ENCODE measurements at regions not wholly inside any gene's neighbourhood (a gene's known extent, or its start where the extent isn't known, plus 50 kb on each side); places are given as distances from the start of the nearest gene placed in this dataset.

- Mint-ChIP-seq H3K27ac (no peak overlapping the region), H3K27me3 (peaks cover 5% of the 10 kb centered on the region)
These were observed 119.4 kb upstream of the PTCH1 start for GRCh38 chr9:95635986-95636671.

GRCh38 chr9:95634536-95634935, 117.8 kb upstream of the PTCH1 start:
- H3K36me3 Mint-ChIP-seq (ENCODE audit: low read depth) = no peaks in the 10 kb centered on the region
- no peak overlapping the region for H3K27ac ChIP-seq (ENCODE audit: low read depth in 1 of 2, low read length in 2 of 2)
- peaks cover 0 to 4% of the 10 kb centered on the region in 2 experiments for H3K27me3 ChIP-seq (ENCODE audit: control insufficient read depth in 1 of 2, insufficient read depth in 2 of 2, low read length in 2 of 2)
- H3K27ac Mint-ChIP-seq = no peak overlapping the region
- no peak overlapping the region for H3K4me3 Mint-ChIP-seq
- no peak overlapping the region for H3K4me3 ChIP-seq (ENCODE audit: low read length)
- POLR2A ChIA-PET = no interaction called here
- no peaks in the 10 kb centered on the region for H3K36me3 ChIP-seq (ENCODE audit: insufficient read depth, low read length)
- CTCF ChIA-PET = no interaction called here
- intact Hi-C loops (cut with DNase I, micrococcal nuclease) = no loop called here
- DNase-seq = no peak
- H3K9me3 ChIP-seq (ENCODE audit: control insufficient read depth in 1 of 2, insufficient read depth in 1 of 2, low read length in 2 of 2) = peaks cover 5% of the 10 kb centered on the region in 2 experiments
- no peaks in the 10 kb centered on the region for H3K4me1 Mint-ChIP-seq (ENCODE audit: low read depth)
- TF ChIP-seq CTCF (IDR thresholded peaks at IDR 0.05) = no peak
- H3K4me1 ChIP-seq (ENCODE audit: insufficient read depth, low read length) = no peaks in the 10 kb centered on the region
- peaks cover 5% of the 10 kb centered on the region for H3K27me3 Mint-ChIP-seq
- no peaks in the 10 kb centered on the region for H3K9me3 Mint-ChIP-seq
- ATAC-seq (ENCODE audit: poor library complexity) = no peak

More at GRCh38 chr9:95635986-95636671, 119.4 kb upstream of the PTCH1 start:
- CTCF ChIA-PET = interaction anchor here (0.7 kb wide), 1 partner anchor 12 kb away, joined by 3 read pairs; no protein-coding TSS in a partner anchor
- Histone ChIP-seq H3K4me1 (ENCODE audit: insufficient read depth, low read length) (no peaks in the 10 kb centered on the region), H3K4me3 (ENCODE audit: low read length) (no peak overlapping the region), H3K36me3 (ENCODE audit: insufficient read depth, low read length) (no peaks in the 10 kb centered on the region), H3K27ac (ENCODE audit: low read depth in 1 of 2, low read length in 2 of 2) (no peak overlapping the region), H3K9me3 (ENCODE audit: control insufficient read depth in 1 of 2, insufficient read depth in 1 of 2, low read length in 2 of 2) (peaks cover 5% of the 10 kb centered on the region in 2 experiments), H3K27me3 (ENCODE audit: control insufficient read depth in 1 of 2, insufficient read depth in 2 of 2, low read length in 2 of 2) (peaks cover 0 to 4% of the 10 kb centered on the region in 2 experiments)
- DNase-seq = no peak
- TF ChIP-seq CTCF (IDR thresholded peaks at IDR 0.05) = no peak
- Mint-ChIP-seq H3K36me3 (ENCODE audit: low read depth) (no peaks in the 10 kb centered on the region), H3K4me3 (no peak overlapping the region), H3K4me1 (ENCODE audit: low read depth) (no peaks in the 10 kb centered on the region), H3K9me3 (peaks cover 2% of the 10 kb centered on the region)
- intact Hi-C loops (cut with DNase I, micrococcal nuclease) = no loop called here
- ATAC-seq (ENCODE audit: poor library complexity) = no peak
- POLR2A ChIA-PET = no interaction called here

- POLR2A ChIA-PET = no interaction called here
- peaks cover 0 to 4% of the 10 kb centered on the region in 2 experiments for H3K27me3 ChIP-seq (ENCODE audit: control insufficient read depth in 1 of 2, insufficient read depth in 2 of 2, low read length in 2 of 2)
- ATAC-seq (ENCODE audit: poor library complexity) = no peak
- H3K36me3 ChIP-seq (ENCODE audit: insufficient read depth, low read length) = no peaks in the 10 kb centered on the region
- Mint-ChIP-seq H3K4me1 (ENCODE audit: low read depth) (no peaks in the 10 kb centered on the region), H3K9me3 (no peaks in the 10 kb centered on the region), H3K4me3 (no peak overlapping the region), H3K36me3 (ENCODE audit: low read depth) (no peaks in the 10 kb centered on the region), H3K27me3 (peaks cover 1% of the 10 kb centered on the region), H3K27ac (no peak overlapping the region)
- no peak for DNase-seq
- no peak for TF ChIP-seq CTCF (IDR thresholded peaks at IDR 0.05)
- intact Hi-C loops (cut with DNase I, micrococcal nuclease) = no loop called here
- peaks cover 5% of the 10 kb centered on the region in 2 experiments for H3K9me3 ChIP-seq (ENCODE audit: control insufficient read depth in 1 of 2, insufficient read depth in 1 of 2, low read length in 2 of 2)
- H3K4me3 ChIP-seq (ENCODE audit: low read length) = no peak overlapping the region
- no peaks in the 10 kb centered on the region for H3K4me1 ChIP-seq (ENCODE audit: insufficient read depth, low read length)
- H3K27ac ChIP-seq (ENCODE audit: low read depth in 1 of 2, low read length in 2 of 2) = no peak overlapping the region
- CTCF ChIA-PET = no interaction called here
These were observed 117.3 kb upstream of the PTCH1 start for GRCh38 chr9:95634114-95634513.
